GM23338 (cell line): ENCODE measurements at regions not wholly inside any gene's neighbourhood (a gene's known extent, or its start where the extent isn't known, plus 50 kb on each side); places are given as distances from the start of the nearest gene placed in this dataset.

Experiments used
- TF ChIP-seq, protein P1 (sequence below), 2 experiments: fragments of 200-600 bp in 1 of 2; sonication (generic) in 1 of 2; conservative IDR thresholded peaks; 2 replicates each; pipeline versions ENCODE4 v1.5.1 to v1.6.1; 2016 to 2017; ENCODE audit warnings: antibody characterized with exemption in 2 of 2, low read depth in 2 of 2, mild to moderate bottlenecking in 2 of 2, moderate library complexity in 1 of 2
- TF ChIP-seq, protein P2 (sequence below): IDR thresholded peaks from 2 replicates; pipeline ENCODE4 v1.6.1; 2016; ENCODE audit warnings: antibody characterized with exemption

DNA sequence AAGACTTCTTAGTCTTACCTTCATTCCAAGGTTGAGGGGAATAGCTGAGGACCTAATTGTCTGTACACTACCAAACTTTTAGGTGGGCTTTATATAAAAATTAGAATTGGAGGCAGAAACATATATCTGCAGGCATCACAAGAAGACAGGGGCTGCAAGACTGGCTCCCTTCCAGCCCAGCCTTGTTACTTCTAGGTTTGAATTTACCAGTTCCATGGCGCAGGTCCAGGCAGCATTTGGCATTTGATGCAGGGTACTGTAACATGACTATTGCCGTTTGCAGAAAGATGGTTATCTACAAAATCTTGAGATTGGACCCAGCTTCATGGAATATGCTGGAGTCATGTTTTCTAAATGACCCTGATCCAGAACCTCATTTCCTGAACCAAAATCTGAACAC is 105.4 kb upstream of the RHOBTB1 start:
- TF ChIP-seq, protein P1, sequence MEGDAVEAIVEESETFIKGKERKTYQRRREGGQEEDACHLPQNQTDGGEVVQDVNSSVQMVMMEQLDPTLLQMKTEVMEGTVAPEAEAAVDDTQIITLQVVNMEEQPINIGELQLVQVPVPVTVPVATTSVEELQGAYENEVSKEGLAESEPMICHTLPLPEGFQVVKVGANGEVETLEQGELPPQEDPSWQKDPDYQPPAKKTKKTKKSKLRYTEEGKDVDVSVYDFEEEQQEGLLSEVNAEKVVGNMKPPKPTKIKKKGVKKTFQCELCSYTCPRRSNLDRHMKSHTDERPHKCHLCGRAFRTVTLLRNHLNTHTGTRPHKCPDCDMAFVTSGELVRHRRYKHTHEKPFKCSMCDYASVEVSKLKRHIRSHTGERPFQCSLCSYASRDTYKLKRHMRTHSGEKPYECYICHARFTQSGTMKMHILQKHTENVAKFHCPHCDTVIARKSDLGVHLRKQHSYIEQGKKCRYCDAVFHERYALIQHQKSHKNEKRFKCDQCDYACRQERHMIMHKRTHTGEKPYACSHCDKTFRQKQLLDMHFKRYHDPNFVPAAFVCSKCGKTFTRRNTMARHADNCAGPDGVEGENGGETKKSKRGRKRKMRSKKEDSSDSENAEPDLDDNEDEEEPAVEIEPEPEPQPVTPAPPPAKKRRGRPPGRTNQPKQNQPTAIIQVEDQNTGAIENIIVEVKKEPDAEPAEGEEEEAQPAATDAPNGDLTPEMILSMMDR (conservative IDR thresholded peaks at IDR 0.05; ENCODE audit: low read depth in 2 of 2), result no peak
- TF ChIP-seq, protein P2, sequence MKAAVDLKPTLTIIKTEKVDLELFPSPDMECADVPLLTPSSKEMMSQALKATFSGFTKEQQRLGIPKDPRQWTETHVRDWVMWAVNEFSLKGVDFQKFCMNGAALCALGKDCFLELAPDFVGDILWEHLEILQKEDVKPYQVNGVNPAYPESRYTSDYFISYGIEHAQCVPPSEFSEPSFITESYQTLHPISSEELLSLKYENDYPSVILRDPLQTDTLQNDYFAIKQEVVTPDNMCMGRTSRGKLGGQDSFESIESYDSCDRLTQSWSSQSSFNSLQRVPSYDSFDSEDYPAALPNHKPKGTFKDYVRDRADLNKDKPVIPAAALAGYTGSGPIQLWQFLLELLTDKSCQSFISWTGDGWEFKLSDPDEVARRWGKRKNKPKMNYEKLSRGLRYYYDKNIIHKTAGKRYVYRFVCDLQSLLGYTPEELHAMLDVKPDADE, result no peak
